NCI-H1694 (cell line): ENCODE measurements at regions not wholly inside any gene's neighbourhood (a gene's known extent, or its start where the extent isn't known, plus 50 kb on each side); places are given as distances from the start of the nearest gene placed in this dataset.

Experiments used
- DNase-seq: peaks from one replicate; lab custom pipeline; 2025; lab: John Stamatoyannopoulos, UW

GRCh38 chr6:113144117-113144516, 713.0 kb upstream of the MARCKS start:
- no peak for DNase-seq

- DNase-seq, result no peak
Observed at GRCh38 chr6:113146878-113147277, 710.3 kb upstream of the MARCKS start.

GRCh38 chr6:113147544-113147943, 709.6 kb upstream of the MARCKS start:
- DNase-seq, result no peak

GRCh38 chr6:113148566-113148965, 708.6 kb upstream of the MARCKS start:
- DNase-seq, result no peak

GRCh38 chr6:113149511-113149910, 707.6 kb upstream of the MARCKS start:
- DNase-seq, result no peak

GRCh38 chr6:113160306-113161017, 696.7 kb upstream of the MARCKS start:
- no peak for DNase-seq

GRCh38 chr6:113161018-113161315, 696.2 kb upstream of the MARCKS start:
- DNase-seq, result no peak

GRCh38 chr6:113162739-113163138, 694.4 kb upstream of the MARCKS start:
- no peak for DNase-seq

GRCh38 chr6:113168057-113168456, 689.1 kb upstream of the MARCKS start:
- DNase-seq, result no peak

GRCh38 chr6:113169484-113169883, 687.7 kb upstream of the MARCKS start:
- DNase-seq, result no peak

- DNase-seq, result no peak
Observed at GRCh38 chr6:113170454-113170853, 686.7 kb upstream of the MARCKS start.

GRCh38 chr6:113171882-113172281, 685.3 kb upstream of the MARCKS start:
- no peak for DNase-seq

- peak; percentile 84 for DNase-seq
Observed at GRCh38 chr6:113172531-113172966, 684.6 kb upstream of the MARCKS start.

- no peak for DNase-seq
Observed at GRCh38 chr6:113178349-113178748, 678.8 kb upstream of the MARCKS start.

GRCh38 chr6:113181164-113181563, 676.0 kb upstream of the MARCKS start:
- DNase-seq, result no peak

- DNase-seq, result no peak
Observed at GRCh38 chr6:113182370-113183141, 674.6 kb upstream of the MARCKS start.

- no peak for DNase-seq
Observed at GRCh38 chr6:113184291-113184690, 672.9 kb upstream of the MARCKS start.

- DNase-seq, result no peak
Observed at GRCh38 chr6:113184736-113185135, 672.4 kb upstream of the MARCKS start.

GRCh38 chr6:113185299-113185698, 671.8 kb upstream of the MARCKS start:
- DNase-seq, result no peak

- DNase-seq, result no peak
Observed at GRCh38 chr6:113187661-113188060, 669.5 kb upstream of the MARCKS start.

GRCh38 chr6:113188962-113189361, 668.2 kb upstream of the MARCKS start:
- no peak for DNase-seq

- no peak for DNase-seq
Observed at GRCh38 chr6:113190170-113190569, 667.0 kb upstream of the MARCKS start.

GRCh38 chr6:113194090-113194489, 663.1 kb upstream of the MARCKS start:
- DNase-seq, result no peak
